ENCODE measurements at regions not wholly inside any gene's neighbourhood (a gene's known extent, or its start where the extent isn't known, plus 50 kb on each side); places are given as distances from the start of the nearest gene placed in this dataset.

- Mint-ChIP-seq H3K4me1 (no peaks in the 10 kb centered on the region), H3K27ac (no peak overlapping the region), H3K27me3 (no peaks in the 10 kb centered on the region), H3K36me3 (peaks cover 0 to 2% of the 10 kb centered on the region in 2 donors), H3K9me3 (peaks cover 0 to 2% of the 10 kb centered on the region in 2 donors), H3K4me3 (no peak overlapping the region)
- DNase-seq (no peak), ATAC-seq (replicated peaks) (no peak)
Observed at GRCh38 chr11:90344546-90344945, 121.7 kb upstream of the CHORDC1 start.

DNA sequence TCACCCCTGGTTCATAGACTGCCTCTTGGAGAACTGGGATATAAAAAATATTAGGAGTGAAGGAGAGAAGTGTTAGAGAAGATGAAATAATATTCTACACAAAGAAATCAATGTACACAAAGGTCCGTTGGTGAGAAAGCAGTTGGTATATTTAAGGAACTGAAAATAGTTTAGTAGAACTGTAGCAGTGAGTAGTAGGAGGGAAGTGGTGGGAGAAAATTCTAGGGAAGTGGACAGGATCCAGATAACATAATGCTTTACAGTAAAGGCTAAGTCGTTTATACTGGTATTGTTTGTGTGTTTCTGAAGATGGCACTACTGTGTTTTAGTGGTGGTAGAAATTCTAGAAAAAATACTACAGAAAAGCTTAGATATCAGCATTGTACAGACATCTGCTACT lies 120.8 kb upstream of the CHORDC1 start:
- Mint-ChIP-seq H3K9me3 (peaks cover 0 to 2% of the 10 kb centered on the region in 2 donors), H3K27ac (no peak overlapping the region), H3K4me1 (no peaks in the 10 kb centered on the region), H3K36me3 (peaks cover 0 to 2% of the 10 kb centered on the region in 2 donors), H3K27me3 (no peaks in the 10 kb centered on the region), H3K4me3 (no peak overlapping the region)
- ATAC-seq (replicated peaks) (no peak), DNase-seq (no peak)

DNA sequence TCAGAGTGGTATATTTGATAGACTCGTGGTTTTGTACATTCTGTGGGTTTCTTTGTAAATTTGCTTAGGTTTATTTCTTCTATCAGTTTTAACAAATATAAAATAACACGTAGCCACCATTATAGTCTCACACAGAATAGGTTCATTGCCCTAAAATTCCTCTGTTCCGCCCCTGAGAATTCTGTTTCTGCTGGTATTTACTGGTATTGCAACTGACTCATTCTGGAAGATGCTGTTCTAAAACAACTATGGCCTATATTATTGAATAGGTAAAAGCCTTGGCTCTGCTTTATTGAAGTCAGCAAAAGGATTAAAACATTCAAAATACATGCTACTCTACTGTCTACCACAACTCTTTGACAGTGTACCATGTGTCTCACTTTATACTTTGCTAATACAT lies 119.1 kb upstream of the CHORDC1 start:
- ATAC-seq (replicated peaks) (no peak), DNase-seq (no peak)
- H3K27ac Mint-ChIP-seq = no peak overlapping the region
- H3K27me3 Mint-ChIP-seq = no peaks in the 10 kb centered on the region
- H3K36me3 Mint-ChIP-seq = peaks cover 0 to 2% of the 10 kb centered on the region in 2 donors
- no peak overlapping the region for H3K4me3 Mint-ChIP-seq
- no peaks in the 10 kb centered on the region for H3K4me1 Mint-ChIP-seq
- peaks cover 0 to 2% of the 10 kb centered on the region in 2 donors for H3K9me3 Mint-ChIP-seq

- Mint-ChIP-seq H3K9me3 (no peaks in the 10 kb centered on the region), H3K4me3 (no peak overlapping the region), H3K27ac (no peak overlapping the region), H3K36me3 (no peaks in the 10 kb centered on the region), H3K4me1 (no peaks in the 10 kb centered on the region), H3K27me3 (no peaks in the 10 kb centered on the region)
- no peak for ATAC-seq (replicated peaks)
- no peak for DNase-seq
Observed at GRCh38 chr11:90332415-90332814, 109.6 kb upstream of the CHORDC1 start.

DNA sequence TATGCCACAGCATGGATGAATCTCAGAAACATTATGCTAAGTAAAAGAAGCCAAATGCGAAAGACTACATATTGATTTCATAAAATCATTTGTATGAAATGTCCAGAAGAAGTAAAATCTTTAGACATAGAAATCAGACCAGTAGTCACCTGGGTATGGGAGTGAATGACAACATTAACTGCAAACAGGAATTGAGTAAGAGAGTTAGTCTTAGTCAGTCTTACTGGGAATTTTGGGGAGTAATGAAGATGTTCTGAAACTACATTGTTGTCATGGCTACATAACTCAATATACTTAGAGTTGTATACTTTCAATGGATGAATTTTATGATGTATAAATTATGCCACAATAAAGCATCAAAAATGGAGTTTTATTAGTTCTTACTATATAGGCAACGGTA lies 107.8 kb upstream of the CHORDC1 start:
- Mint-ChIP-seq H3K9me3 (no peaks in the 10 kb centered on the region), H3K36me3 (no peaks in the 10 kb centered on the region), H3K27ac (no peak overlapping the region), H3K4me3 (no peak overlapping the region), H3K27me3 (no peaks in the 10 kb centered on the region), H3K4me1 (no peaks in the 10 kb centered on the region)
- DNase-seq = no peak
- ATAC-seq (replicated peaks) = no peak

- Mint-ChIP-seq H3K27me3 (no peaks in the 10 kb centered on the region), H3K36me3 (no peaks in the 10 kb centered on the region), H3K9me3 (peaks cover 0 to 3% of the 10 kb centered on the region in 2 donors), H3K4me3 (no peak overlapping the region), H3K27ac (no peak overlapping the region), H3K4me1 (no peaks in the 10 kb centered on the region)
- no peak for DNase-seq
- ATAC-seq (replicated peaks) = no peak
Observed at GRCh38 chr11:90329043-90329442, 106.2 kb upstream of the CHORDC1 start.

DNA sequence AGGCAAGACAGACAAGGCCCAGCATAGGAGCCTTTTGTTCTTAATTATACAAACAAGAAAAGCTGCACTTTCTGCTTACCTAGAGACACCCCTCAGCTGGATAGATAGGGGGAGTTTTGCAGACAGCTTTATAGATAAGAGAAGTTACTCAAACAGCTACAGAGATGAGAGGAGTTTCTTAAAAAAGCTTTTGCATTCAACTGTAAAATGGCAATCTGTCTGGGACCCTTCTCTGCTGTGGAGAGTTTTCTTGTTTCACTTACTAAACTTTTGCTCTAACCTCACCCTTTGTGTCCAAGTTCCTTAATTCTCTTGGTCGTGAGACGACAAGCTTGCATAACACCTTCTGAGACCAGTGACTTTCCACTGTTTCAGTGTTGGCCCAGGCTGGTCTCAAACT lies 103.8 kb upstream of the CHORDC1 start:
- Mint-ChIP-seq H3K9me3 (peaks cover 0 to 3% of the 10 kb centered on the region in 2 donors), H3K4me3 (no peak overlapping the region), H3K27me3 (no peaks in the 10 kb centered on the region), H3K4me1 (no peaks in the 10 kb centered on the region), H3K36me3 (no peaks in the 10 kb centered on the region), H3K27ac (no peak overlapping the region)
- DNase-seq = no peak
- no peak for ATAC-seq (replicated peaks)

- DNase-seq (no peak), ATAC-seq (replicated peaks) (no peak)
- Mint-ChIP-seq H3K4me1 (no peaks in the 10 kb centered on the region), H3K27ac (no peak overlapping the region), H3K36me3 (no peaks in the 10 kb centered on the region), H3K9me3 (peaks cover 6 to 7% of the 10 kb centered on the region in 2 donors), H3K4me3 (no peak overlapping the region), H3K27me3 (no peaks in the 10 kb centered on the region)
Observed at GRCh38 chr11:90323289-90323688, 100.4 kb upstream of the CHORDC1 start.

DNA sequence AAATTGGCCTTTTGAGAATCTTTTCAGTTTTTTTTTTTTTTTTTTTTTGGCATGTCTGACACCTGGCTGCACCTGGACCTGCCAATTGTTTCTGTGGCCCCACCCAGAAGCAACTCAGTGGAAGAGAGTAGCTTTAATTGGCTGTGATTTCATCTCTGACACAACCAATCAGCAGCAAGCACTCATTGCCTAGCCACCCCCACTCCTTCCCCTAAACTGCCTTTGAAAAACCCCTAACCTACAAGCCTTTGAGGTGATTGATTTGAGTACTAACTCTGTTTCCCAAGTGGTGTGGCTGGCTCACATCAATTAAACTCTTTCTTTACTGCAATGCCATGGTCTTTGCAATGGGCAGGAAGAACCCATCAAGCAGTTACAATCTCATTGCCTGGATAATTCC lies 98.2 kb upstream of the CHORDC1 start:
- no peak overlapping the region for H3K27ac Mint-ChIP-seq
- H3K9me3 Mint-ChIP-seq = peaks cover 6 to 7% of the 10 kb centered on the region in 2 donors
- H3K27me3 Mint-ChIP-seq = no peaks in the 10 kb centered on the region
- no peaks in the 10 kb centered on the region for H3K36me3 Mint-ChIP-seq
- H3K4me3 Mint-ChIP-seq = no peak overlapping the region
- DNase-seq (no peak), ATAC-seq (replicated peaks) (no peak)
- no peaks in the 10 kb centered on the region for H3K4me1 Mint-ChIP-seq

- no peak overlapping the region for H3K27ac Mint-ChIP-seq
- ATAC-seq (replicated peaks) = no peak
- H3K9me3 Mint-ChIP-seq = peaks cover 5 to 6% of the 10 kb centered on the region in 2 donors
- H3K4me3 Mint-ChIP-seq = no peak overlapping the region
- no peaks in the 10 kb centered on the region for H3K4me1 Mint-ChIP-seq
- no peaks in the 10 kb centered on the region for H3K36me3 Mint-ChIP-seq
- H3K27me3 Mint-ChIP-seq = no peaks in the 10 kb centered on the region
- no peak for DNase-seq
Observed at GRCh38 chr11:90318651-90319050, 95.8 kb upstream of the CHORDC1 start.

GRCh38 chr11:90310210-90310609 lies 87.4 kb upstream of the CHORDC1 start:
- no peaks in the 10 kb centered on the region for H3K4me1 Mint-ChIP-seq
- no peaks in the 10 kb centered on the region for H3K36me3 Mint-ChIP-seq
- no peak overlapping the region for H3K27ac Mint-ChIP-seq
- DNase-seq (no peak), ATAC-seq (replicated peaks) (no peak)
- no peak overlapping the region for H3K4me3 Mint-ChIP-seq
- H3K27me3 Mint-ChIP-seq = no peaks in the 10 kb centered on the region
- H3K9me3 Mint-ChIP-seq = no peaks in the 10 kb centered on the region

- H3K4me3 Mint-ChIP-seq = no peak overlapping the region
- ATAC-seq (replicated peaks) (no peak), DNase-seq (no peak)
- no peaks in the 10 kb centered on the region for H3K27me3 Mint-ChIP-seq
- H3K36me3 Mint-ChIP-seq = no peaks in the 10 kb centered on the region
- no peaks in the 10 kb centered on the region for H3K9me3 Mint-ChIP-seq
- no peak overlapping the region for H3K27ac Mint-ChIP-seq
- H3K4me1 Mint-ChIP-seq = no peaks in the 10 kb centered on the region
Observed at GRCh38 chr11:90309693-90310092, 86.8 kb upstream of the CHORDC1 start.

DNA sequence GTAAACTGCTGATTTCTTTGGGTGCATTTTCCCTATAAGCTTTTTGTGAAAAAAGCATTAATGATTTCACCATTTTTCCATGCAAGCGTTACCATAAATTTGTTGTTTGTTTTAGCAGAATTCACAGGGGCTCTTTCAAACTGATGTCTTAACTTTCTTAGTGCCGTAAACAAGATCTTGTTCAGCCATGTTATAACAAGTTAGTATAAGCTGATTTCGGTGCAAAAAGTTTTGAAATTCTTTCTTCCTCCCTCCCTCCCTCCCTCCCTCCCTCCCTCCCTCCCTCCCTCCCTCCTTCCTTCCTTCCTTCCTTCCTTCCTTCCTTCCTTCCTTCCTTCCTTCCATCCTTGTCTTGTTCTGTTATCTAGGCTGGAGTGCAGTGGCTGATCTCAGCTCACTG lies 71.7 kb upstream of the CHORDC1 start:
- H3K4me3 Mint-ChIP-seq = no peak overlapping the region
- no peaks in the 10 kb centered on the region for H3K36me3 Mint-ChIP-seq
- no peaks in the 10 kb centered on the region for H3K4me1 Mint-ChIP-seq
- no peak overlapping the region for H3K27ac Mint-ChIP-seq
- H3K27me3 Mint-ChIP-seq = no peaks in the 10 kb centered on the region
- DNase-seq (no peak), ATAC-seq (replicated peaks) (no peak)
- peaks cover 4 to 7% of the 10 kb centered on the region in 2 donors for H3K9me3 Mint-ChIP-seq

- H3K36me3 Mint-ChIP-seq = no peaks in the 10 kb centered on the region
- H3K27ac Mint-ChIP-seq = no peak overlapping the region
- H3K4me3 Mint-ChIP-seq = no peak overlapping the region
- no peaks in the 10 kb centered on the region for H3K27me3 Mint-ChIP-seq
- ATAC-seq (replicated peaks) (no peak), DNase-seq (no peak)
- peaks cover 4 to 6% of the 10 kb centered on the region in 2 donors for H3K9me3 Mint-ChIP-seq
- H3K4me1 Mint-ChIP-seq = no peaks in the 10 kb centered on the region
Observed at GRCh38 chr11:90294091-90294490, 71.2 kb upstream of the CHORDC1 start.

- Mint-ChIP-seq H3K4me1 (no peaks in the 10 kb centered on the region), H3K4me3 (no peak overlapping the region), H3K36me3 (no peaks in the 10 kb centered on the region), H3K9me3 (peaks cover 0 to 1% of the 10 kb centered on the region in 2 donors), H3K27ac (no peak overlapping the region), H3K27me3 (no peaks in the 10 kb centered on the region)
- ATAC-seq (replicated peaks) (no peak), DNase-seq (no peak)
Observed at GRCh38 chr11:90288212-90288821, 65.5 kb upstream of the CHORDC1 start.

- H3K27ac Mint-ChIP-seq = no peak overlapping the region
- H3K36me3 Mint-ChIP-seq = no peaks in the 10 kb centered on the region
- H3K4me1 Mint-ChIP-seq = no peaks in the 10 kb centered on the region
- peaks cover 0 to 1% of the 10 kb centered on the region in 2 donors for H3K9me3 Mint-ChIP-seq
- no peak for DNase-seq
- no peaks in the 10 kb centered on the region for H3K27me3 Mint-ChIP-seq
- no peak for ATAC-seq (replicated peaks)
- no peak overlapping the region for H3K4me3 Mint-ChIP-seq
Observed at GRCh38 chr11:90286640-90287039, 63.8 kb upstream of the CHORDC1 start.

Data from stimulated activated naive B cell treated with anti-CD40 and anti-IgM and Interleukin-4, amounts not matched to agents 10 μg/mL and 1 μg/mL and 100 μg/mL, for 72 hours (primary cell).